GM06990 (cell line): ENCODE measurements at regions not wholly inside any gene's neighbourhood (a gene's known extent, or its start where the extent isn't known, plus 50 kb on each side); places are given as distances from the start of the nearest gene placed in this dataset.

Experiments used
- DNase-seq: peaks from one replicate; pipeline ENCODE4 v3.0.0-alpha.2; 2011; ENCODE audit not compliant: insufficient read length; ENCODE audit errors: extremely low read depth
- H3K27me3 ChIP-seq: replicated peaks from 2 replicates; pipeline ENCODE4 v1.6.0; 2011; ENCODE audit warnings: low read length; ENCODE audit not compliant: control insufficient read depth, insufficient read depth
- H3K36me3 ChIP-seq: 2 replicates; pipeline ENCODE4 v1.5.1; 2011; ENCODE audit warnings: low read length; ENCODE audit not compliant: control insufficient read depth, insufficient read depth
- H3K4me3 ChIP-seq: replicated peaks from 2 replicates; pipeline ENCODE4 v1.5.1; 2011; ENCODE audit warnings: low read depth, mild to moderate bottlenecking, control low read depth, low read length
- TF ChIP-seq, protein P1 (sequence below): IDR thresholded peaks from 2 replicates; pipeline ENCODE4 v1.5.1; 2011; ENCODE audit warnings: low read length, control low read depth, mild to moderate bottlenecking, inconsistent platforms; ENCODE audit not compliant: insufficient read depth, poor library complexity, severe bottlenecking

DNA sequence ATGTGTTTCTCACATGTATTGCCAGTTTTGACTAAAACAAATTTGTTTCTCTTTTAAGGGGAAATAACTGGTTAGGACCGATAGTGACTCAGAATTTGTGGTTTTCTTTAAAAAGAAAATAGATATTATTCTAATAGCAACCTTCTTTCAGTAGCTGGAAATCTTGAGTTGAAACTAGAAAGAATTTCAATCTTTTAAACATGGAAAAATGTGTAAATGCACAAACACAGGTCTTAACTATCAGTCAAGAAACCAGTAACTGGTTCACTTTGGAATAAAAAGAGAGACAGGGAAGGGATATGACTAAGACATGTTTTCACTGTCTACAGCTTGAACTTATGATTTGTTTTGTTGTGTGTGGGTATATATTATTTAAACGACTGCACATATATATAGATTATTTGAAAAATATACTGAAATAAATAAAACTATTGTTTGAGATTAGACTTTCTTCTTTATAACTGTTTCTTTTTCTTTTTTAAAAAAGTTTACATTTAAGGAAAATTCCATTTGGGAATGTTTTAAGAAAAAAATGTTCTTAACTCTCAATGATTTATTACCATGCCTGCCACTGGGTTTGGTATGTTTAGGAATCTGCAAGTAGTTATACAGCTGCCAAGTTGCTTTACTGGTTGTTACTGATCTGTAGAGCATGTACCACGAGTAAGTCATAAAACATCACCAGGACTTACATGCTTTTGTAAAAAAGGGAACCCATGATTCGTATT is 753.3 kb upstream of the MARCKS start:
- no peaks in the 10 kb centered on the region for H3K36me3 ChIP-seq
- H3K27me3 ChIP-seq = no peaks in the 10 kb centered on the region
- DNase-seq = no peak
- H3K4me3 ChIP-seq = no peak overlapping the region
- TF ChIP-seq, protein P1, sequence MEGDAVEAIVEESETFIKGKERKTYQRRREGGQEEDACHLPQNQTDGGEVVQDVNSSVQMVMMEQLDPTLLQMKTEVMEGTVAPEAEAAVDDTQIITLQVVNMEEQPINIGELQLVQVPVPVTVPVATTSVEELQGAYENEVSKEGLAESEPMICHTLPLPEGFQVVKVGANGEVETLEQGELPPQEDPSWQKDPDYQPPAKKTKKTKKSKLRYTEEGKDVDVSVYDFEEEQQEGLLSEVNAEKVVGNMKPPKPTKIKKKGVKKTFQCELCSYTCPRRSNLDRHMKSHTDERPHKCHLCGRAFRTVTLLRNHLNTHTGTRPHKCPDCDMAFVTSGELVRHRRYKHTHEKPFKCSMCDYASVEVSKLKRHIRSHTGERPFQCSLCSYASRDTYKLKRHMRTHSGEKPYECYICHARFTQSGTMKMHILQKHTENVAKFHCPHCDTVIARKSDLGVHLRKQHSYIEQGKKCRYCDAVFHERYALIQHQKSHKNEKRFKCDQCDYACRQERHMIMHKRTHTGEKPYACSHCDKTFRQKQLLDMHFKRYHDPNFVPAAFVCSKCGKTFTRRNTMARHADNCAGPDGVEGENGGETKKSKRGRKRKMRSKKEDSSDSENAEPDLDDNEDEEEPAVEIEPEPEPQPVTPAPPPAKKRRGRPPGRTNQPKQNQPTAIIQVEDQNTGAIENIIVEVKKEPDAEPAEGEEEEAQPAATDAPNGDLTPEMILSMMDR = no peak

GRCh38 chr6:113104541-113104940 is 752.6 kb upstream of the MARCKS start:
- no peak for DNase-seq
- Histone ChIP-seq H3K36me3 (no peaks in the 10 kb centered on the region), H3K27me3 (no peaks in the 10 kb centered on the region), H3K4me3 (no peak overlapping the region)
- TF ChIP-seq, protein P1 = no peak

GRCh38 chr6:113104951-113105350 is 752.2 kb upstream of the MARCKS start:
- Histone ChIP-seq H3K36me3 (no peaks in the 10 kb centered on the region), H3K4me3 (no peak overlapping the region), H3K27me3 (no peaks in the 10 kb centered on the region)
- TF ChIP-seq, protein P1 = no peak
- DNase-seq = no peak

DNA sequence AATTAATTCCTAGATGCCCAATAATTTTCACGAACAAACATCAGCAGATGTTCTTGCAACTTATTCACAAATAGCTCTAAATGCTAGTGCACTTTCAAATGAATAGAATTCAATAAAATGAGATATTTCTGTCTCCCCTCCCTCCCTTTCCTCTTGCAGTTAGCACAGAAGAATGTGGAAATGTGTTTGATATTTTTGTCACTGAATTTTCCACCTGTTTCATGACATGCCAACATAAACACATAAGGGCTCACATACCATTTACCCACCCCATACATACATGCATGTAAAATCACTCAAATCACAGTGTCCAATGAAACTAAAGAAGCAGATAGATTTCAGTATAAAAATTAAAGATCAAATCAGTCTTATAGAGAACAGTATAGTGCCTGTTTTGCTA is 746.9 kb upstream of the MARCKS start:
- Histone ChIP-seq H3K27me3 (no peaks in the 10 kb centered on the region), H3K4me3 (no peak overlapping the region), H3K36me3 (no peaks in the 10 kb centered on the region)
- no peak for DNase-seq
- TF ChIP-seq, protein P1 = no peak

- no peaks in the 10 kb centered on the region for H3K27me3 ChIP-seq
- no peak for DNase-seq
- TF ChIP-seq, protein P1 = no peak
- no peaks in the 10 kb centered on the region for H3K36me3 ChIP-seq
- H3K4me3 ChIP-seq = no peak overlapping the region
Measured at GRCh38 chr6:113111550-113111949, 745.6 kb upstream of the MARCKS start.

- H3K36me3 ChIP-seq = no peaks in the 10 kb centered on the region
- no peak for DNase-seq
- H3K27me3 ChIP-seq = no peaks in the 10 kb centered on the region
- TF ChIP-seq, protein P1 = no peak
- H3K4me3 ChIP-seq = no peak overlapping the region
Measured at GRCh38 chr6:113112086-113112485, 745.1 kb upstream of the MARCKS start.
